ENCODE measurements at regions not wholly inside any gene's neighbourhood (a gene's known extent, or its start where the extent isn't known, plus 50 kb on each side); places are given as distances from the start of the nearest gene placed in this dataset.

DNA sequence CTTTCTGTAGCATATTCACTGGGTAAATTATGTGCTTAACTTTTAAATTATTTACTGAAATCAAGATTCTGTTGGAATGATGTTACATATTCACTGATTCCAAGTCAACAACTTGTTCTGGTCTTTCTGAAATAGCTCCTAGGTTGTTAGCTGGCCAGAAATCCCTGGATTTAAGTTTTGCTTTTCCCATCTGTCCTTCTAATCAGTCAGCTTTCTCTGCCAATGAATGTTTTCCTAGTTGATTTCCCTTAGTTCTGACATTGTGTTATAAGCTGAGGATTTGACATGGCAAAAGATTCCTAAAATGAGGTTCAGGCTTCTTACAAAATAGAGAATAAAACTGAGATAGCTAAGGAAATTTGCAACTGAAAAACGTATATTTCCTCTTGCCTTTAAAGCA lies 1479.6 kb downstream of the MRPL39 start:
- DNase-seq (ENCODE audit: low read depth), result no peak

DNA sequence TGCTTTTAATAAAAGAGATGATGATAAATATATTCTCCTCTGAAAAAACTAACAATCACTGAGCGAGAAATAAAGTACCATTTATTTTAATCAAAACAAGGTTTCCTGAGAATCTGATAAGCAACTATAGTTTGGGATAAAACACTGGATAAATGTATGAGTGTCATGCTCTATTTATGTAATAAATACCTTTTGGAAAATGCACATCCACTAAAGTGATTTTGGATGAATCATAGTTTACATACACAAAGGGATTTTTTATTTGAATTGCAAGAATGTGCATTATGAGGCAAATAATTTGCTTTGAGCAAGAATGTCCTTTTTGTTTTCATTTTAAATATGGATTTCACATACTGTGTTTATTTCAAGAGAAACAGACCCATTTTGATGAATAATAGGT lies 1483.5 kb downstream of the MRPL39 start:
- DNase-seq (ENCODE audit: low read depth), result no peak

DNA sequence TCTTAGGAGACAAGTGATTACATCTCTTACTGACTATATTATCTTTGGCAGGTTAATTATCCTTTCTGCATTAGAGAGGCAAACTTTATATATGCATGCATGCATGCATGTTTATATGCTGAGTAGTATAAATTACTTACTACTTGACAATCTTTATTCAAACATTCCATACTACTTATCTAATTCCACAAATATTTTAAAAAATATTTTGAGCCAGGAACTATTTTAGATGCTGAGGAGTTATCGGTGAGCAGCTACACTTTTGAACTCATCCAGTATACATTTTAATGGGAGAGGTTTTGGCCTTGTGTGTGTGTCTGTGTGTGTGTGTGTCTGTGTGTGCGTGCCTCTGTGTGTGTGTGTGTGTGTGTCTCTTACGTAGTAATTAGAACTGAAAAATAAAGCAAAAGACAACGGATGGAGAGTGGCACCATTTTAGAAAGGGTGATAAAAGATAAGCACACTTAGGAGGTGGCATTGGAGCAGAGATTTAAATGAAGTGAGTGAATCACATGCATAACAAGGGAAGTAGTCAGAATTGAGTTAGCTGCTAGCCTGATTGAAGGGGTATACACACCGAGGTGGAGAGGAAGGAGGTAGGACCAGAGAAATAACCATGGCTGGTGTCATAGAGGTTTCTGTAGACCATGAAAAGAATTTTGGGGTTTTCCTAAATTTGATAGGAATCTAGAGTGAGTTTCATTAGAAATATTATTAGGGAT lies 1488.4 kb downstream of the MRPL39 start:
- no peak for DNase-seq (ENCODE audit: low read depth)

DNA sequence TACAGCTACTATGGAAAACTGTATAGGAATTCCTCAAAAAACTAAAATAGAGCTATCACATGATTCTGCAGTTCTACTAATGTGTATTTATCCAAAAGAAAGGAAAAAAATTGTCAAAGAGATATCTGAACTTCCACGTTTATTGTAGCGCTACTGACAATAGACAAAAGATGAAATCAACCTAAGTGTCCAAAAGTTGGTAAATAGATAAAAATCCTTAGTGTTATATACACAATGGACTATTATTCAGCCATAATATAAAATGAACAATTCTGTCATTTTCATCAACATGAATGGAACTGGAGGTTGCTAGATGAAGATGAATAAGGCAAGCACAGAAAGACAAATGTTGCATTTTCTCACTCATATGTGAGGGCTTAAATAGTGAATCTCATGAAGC lies 1492.1 kb downstream of the MRPL39 start:
- DNase-seq (ENCODE audit: low read depth), result no peak

DNA sequence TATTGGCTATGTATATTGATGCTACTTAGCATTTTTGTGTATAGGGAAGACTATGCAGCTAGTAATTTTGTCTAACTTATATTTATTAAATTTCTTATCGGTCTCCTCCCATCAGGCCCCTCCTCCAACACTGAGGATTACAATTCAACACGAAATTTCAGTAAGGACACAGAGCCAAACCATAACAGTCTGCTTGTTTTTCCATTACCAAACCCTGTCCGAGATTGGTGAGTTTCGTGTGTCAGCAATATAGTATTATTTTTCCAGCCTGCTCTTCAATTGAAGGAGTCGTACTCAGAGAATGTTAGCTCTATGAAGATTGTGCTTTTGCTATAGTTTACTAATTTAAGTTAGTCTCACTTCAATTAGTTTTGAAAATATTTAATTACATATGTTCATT lies 1495.3 kb downstream of the MRPL39 start:
- no peak for DNase-seq (ENCODE audit: low read depth)

DNA sequence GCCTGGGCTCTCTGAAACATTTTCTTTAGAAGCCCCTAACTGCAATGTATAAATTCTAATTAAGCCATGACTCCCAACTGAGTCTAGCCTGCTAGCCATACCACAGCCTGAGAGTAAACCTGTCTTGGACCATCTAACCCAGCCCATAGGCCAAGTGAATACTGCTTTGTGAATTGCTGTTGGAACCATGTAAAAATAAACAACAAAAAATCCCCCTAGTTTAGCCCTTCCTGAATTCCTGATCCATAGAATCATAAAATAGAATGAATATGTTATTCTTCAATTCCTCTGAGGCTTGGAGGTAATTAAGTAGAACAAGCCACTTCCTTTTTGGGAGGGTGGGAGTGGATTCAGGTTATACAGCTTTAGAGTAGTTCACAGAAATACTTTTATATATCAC lies 1496.4 kb downstream of the MRPL39 start:
- DNase-seq (ENCODE audit: low read depth), result no peak

DNA sequence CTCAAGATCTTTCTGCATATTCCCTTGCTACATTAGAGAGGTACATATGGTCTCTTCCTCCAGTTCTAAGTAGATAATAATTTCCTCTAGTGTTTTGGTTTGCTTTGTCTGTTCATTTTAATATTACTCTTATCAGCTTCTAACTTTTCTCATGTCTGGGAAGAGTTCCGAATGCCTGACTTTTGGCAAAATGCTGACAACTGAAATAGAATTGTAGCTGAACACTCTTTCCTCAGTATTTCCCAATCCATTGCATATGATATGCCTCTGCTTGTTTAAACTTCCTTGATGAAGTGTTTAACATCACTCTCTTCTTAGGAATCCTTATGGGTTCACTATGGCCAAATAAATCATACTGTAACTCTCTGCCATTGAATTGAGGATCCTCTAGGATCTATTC lies 1510.1 kb downstream of the MRPL39 start:
- DNase-seq (ENCODE audit: low read depth), result no peak

DNA sequence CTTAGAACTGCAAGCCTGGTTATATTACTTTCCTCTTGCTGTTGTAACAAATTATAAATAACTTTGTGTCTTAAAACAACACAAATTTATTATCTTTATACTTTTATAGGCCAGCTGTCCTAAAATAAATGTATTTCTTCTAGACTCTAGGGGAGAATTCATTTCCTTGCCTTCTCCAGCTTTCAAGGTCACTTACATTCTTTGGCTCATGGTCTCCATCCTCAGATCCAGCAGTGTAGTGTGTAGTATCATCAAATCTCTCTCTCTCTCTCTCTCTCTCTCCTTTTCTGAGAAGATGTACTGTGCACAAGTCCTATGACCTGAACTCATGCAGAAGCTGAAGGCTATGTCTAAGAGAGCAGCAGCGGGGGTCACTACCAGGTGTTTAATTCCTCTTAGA lies 1510.6 kb downstream of the MRPL39 start:
- DNase-seq (ENCODE audit: low read depth), result no peak

DNA sequence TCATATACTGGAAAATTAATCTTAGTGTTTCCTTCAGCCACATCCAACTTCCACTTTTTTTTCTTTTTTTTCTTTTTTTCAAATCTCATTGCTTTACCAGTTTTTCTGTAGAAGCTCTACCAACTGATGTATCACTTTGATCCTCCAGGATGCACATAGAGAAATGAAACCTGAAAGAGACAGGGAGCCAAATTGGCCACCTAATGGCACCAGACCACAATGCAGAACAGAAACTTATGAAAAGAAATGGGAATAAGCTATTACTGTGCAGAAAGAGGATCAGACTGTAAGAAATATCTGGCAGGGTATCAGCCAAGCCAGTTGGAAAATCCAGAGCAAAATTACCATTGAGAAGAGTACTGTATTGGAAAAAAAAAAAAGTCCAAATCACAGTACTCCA lies 1514.2 kb downstream of the MRPL39 start:
- DNase-seq (ENCODE audit: low read depth), result no peak

DNA sequence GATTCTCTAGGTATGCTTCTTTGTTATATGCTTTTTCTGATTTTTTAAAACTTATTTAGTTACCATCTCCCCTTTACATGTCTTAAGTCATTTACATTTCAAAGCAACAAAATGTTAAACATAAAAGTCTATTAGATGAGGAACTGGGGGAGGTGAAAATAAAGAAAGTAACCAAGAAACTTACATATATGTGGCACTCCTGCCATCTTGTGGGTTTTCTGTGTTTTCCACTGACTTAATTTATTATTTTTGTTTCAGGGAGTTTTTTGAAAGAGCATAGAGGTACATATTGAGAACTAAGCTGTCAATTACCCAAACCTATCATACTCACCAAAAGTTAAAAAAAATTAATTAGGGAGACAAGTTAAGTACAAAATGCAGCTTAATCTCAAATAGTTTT lies 1531.1 kb downstream of the MRPL39 start:
- DNase-seq (ENCODE audit: low read depth), result no peak

DNA sequence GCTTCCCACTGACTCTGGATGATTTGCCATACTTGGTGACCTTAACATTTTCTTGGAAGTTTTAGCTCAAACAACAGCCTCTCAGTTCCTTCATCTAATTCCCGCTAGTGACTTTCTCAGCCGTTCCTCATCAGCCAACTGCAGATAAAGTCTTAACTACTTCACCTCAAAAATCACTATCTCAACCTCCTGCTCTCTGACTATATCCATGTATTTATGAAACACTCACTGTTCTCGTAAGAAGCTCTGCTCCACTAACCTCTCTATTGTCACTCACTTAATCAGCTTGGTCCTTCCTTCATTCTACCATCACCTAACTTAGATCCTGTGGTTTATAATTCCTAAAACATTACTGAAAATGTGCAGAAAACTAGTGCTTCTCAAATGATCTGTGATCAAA lies 1551.6 kb downstream of the MRPL39 start:
- DNase-seq (ENCODE audit: low read depth), result no peak

DNA sequence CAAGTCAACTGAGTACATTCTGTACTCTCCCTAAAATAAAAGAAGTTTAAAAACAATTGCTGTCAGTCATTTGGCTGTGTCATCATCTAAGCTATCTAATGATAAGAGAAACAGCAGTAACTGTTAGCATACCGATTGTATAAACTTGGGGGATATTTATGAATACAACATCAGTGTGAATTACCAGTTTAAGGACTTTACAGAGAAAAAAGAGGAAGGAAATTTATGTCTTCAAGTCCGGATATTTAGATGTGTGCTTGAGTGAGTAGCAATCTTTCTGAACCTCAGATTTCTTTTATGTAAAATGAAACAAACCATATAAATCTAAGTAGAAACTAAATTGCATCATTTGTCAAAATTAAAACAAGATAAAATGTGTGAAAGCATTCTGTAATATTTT lies 1557.0 kb downstream of the MRPL39 start:
- no peak for DNase-seq (ENCODE audit: low read depth)

DNA sequence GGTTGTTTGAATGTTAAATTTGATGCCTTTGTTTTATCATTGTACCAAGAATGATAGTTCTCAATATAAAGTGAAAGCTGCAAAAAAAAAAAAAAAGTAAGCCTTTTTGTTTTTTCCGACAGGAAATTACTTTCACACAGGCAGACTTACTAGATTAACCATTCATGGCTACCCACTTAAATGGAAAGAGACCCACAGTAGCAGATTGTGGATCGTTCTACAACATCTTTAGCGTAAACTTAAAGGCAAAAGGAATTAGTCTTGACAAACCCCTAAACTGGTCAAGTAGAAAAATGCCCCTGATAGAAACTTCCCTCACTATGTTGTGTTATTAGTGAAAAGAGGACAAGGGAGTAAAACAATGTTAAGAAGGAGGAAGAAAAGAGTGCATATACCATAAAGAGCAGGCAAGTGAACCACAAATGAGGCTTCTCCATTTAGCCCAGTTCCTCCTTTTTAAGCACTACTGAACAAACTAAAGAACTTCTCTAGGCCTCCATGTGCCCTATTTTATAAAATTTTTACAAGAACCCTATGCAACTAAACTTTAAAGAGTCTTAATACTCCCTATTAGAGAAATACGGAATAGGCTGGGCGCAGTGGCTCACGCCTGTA lies 1560.3 kb downstream of the MRPL39 start:
- no peak for DNase-seq (ENCODE audit: low read depth)

DNA sequence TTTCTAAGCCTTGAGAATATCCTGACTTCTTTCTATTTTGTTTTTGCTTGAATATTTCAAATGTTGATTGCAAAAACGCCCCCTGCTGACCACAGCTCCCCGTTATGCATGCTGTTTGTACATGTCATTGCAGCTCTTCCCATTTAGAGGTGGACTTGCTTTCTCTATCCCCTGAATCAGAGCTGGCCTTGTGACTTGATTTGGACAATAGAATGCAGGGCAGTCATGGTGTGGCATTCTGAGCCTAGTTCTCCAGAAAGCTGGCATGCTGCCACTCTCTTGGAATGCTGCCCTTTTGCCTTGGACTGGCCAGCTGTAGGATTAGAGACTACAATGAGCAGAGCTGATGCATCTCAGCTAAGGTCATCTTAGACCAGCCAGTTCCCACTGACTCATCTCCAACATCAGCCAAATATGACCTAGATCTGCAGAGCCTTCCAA lies 1561.5 kb downstream of the MRPL39 start:
- peak; percentile 50 for DNase-seq (ENCODE audit: low read depth)

DNA sequence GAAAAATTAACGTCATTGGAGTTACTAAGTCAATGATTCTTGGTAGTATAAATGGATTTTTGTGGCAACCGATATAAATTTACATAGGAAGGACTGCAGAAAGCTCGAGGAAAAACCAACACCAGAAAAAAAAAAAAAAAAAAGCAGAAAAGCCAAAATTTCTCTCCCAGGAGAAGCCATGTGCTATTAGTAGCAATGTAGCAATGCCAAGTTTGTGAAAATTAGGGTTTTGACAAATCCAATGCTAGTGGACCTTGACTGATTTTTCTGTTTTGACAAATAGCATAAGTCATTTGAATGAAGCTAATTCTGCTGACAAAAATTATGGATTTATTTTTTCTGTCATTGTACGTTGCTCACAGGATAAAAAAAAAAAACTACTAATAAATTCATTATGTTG lies 1561.9 kb downstream of the MRPL39 start:
- no peak for DNase-seq (ENCODE audit: low read depth)

DNA sequence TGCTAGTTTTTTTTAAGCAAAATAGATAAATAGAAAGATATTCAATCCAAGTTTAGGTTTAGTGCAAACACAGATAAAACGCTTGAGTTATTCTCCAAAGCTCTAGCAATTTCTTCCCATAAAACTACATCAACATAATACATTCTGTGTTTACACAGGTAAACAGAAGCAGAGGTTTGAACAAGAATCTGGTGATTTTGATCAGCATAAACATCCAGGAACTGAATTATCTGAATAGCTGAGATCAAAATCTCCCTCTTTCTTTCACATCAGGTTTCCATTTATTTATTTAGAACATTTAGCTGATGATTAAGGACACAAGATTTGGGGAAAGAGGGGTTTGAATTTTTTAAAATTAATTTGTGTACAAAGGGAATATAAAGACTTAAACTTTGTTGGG lies 1564.6 kb downstream of the MRPL39 start:
- no peak for DNase-seq (ENCODE audit: low read depth)

DNA sequence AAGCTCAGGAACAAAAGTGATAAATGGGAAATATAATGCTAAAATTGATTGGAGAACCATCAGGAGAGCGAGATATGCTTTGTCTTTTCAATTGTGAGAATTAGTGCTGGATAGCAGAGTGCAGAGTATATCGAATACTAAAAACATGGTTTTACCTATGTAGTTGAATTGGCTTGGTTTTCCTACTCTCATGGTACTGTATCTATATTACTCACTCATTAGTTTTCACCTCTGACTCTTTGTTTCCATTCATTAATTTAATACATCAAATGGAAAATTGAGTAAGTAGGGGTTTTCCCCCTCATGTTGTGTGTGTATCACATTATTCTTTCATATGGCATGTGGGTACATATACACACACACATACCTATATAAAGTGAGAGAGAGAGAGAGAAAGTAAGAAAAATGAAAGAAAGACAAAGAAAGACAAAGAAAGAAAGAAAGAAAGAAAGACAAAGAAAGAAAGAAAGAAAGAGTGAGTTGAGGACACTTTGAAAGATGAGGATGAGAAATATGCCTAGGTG lies 1574.5 kb downstream of the MRPL39 start:
- DNase-seq (ENCODE audit: low read depth), result no peak

DNA sequence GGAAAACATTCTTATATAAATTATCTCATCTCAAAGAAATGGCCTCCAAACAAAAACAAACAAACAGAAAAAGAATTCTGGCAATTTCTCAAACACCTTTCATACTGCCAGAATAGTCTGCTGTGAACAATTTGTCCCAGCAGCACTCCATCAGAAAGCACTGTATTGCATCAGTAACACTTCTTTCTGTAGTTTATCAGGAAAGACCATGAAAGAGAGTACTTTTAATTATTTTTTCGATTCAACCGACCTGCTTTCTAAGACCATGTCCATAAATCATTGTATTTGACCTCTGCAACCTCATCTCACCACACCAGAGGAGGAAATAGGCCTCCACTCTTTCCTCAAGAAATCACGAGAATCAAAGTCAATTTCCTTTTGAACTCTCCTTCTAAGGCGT lies 1579.9 kb downstream of the MRPL39 start:
- no peak for DNase-seq (ENCODE audit: low read depth)

DNA sequence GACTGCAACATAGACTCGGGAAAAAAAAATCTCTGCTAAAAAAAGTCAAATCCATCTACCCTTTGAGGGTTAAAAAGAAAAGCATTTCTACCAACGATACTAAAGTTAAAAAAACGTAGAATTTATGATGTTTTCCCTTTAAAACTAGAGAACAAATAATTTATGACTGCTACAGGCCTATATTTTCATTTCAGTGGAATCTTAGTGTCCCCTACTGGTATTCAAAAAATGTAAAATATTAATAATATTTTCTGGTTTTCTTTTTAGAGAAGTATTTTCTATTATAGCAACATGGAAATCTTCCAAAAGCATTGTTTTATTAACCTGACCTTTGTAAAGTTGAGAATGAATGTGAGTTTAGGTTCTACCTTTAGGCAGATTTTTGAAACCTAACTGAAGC lies 1582.2 kb downstream of the MRPL39 start:
- DNase-seq (ENCODE audit: low read depth), result no peak

DNA sequence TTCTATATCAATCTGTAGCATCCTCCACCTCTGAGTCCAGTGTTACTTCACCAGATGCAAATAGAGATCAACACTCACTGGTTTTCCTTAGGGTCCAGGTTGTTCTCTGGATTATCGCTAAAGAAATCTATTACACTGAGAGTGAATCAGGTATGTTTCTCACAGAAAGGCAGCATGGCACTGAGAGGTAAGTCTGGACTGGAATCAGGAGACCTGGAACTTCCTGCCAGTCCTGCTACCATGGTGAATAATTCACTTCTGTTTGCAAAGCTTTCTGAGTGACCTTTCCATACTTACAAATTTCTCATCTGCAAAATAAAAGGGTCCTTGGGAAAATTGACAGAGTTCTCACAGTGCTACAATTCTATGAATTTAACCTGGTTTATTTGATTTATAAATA lies 1583.3 kb downstream of the MRPL39 start:
- DNase-seq (ENCODE audit: low read depth), result no peak

DNA sequence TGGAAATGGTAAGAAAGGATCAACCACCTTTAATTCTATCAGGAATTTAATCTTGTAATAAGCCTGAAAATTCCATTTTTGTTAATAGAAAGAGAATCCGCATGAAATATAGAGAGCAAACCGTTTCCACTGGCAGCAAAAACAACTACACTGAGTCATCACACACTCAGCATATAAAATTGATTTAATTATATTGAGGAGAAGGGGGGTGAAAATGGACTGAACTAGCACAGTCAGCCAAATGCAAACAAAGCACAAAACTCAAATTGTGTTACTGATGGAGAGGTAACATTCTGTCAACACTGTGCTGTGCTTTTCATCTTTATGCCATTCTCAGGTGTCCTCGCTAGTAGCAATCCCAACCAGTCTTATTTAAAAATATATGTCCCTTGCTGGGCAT lies 1583.9 kb downstream of the MRPL39 start:
- DNase-seq (ENCODE audit: low read depth), result no peak

DNA sequence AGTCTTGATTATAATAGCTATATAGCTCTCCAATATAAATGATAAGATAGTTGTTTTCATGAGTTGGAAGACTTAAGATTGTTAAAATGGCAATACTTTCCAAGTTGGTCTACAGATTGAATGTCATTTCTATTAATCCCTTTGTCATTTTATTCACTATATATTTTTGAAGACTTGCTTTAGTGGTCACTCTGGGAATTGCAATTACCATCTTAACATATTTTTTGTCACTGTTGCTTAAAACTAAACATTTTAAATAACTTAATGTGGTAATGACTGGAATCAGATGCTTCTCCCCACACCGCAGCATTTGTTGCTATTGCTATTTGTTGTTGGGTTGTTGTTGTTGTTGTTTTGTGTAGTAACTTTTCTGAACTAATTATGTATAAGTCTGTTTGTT lies 1592.9 kb downstream of the MRPL39 start:
- no peak for DNase-seq (ENCODE audit: low read depth)

DNA sequence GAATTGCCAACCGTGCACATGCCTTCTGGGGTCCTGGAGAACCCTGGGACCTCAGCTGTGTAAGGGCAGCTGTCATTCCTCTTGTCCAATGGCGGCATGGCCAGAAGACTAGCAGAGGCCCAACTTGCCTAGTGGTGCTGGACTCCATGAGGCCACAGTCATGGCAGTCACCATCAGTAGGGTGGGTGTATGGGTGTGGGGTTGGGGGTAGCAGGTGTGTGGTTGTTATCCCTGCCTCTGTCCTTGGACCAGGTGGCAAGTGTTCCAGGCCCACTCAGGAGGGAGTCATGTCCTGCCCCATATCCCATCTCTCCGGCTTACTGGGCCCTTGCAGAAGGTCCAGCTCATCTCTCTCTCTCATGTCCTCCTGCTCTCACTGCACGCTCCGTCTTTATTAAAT lies 1596.2 kb downstream of the MRPL39 start:
- no peak for DNase-seq (ENCODE audit: low read depth)

DNA sequence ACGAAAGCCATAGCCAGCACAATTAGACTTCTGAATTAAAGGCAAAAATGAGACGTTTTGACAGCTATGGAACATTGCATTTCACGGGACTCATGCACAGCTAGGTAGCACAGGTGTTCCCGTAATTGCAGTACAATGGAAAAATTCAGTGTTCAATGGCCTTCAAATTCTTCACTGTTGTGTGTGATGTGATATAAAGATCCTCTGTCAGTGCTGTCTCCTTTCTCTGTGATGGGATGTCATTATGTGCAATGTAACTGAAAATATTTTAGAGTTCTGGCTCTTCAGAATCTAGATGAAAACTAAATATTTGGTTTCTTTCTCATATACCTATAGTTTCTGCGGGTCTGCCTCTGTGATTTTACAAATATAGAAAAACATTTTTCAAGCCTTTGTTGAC lies 1599.7 kb downstream of the MRPL39 start:
- DNase-seq (ENCODE audit: low read depth), result no peak
